NCI-H2196 (cell line): ENCODE measurements at regions not wholly inside any gene's neighbourhood (a gene's known extent, or its start where the extent isn't known, plus 50 kb on each side); places are given as distances from the start of the nearest gene placed in this dataset.
"Not testable (repeated sequence)": the region's sequence is repeated elsewhere in the genome, so short reads cannot be mapped to it uniquely, and the experiment has no call there.

ENCODE experiments used
- DNase-seq: peaks from one replicate; lab custom pipeline; 2025; ENCODE audit not compliant: unreplicated experiment; lab: John Stamatoyannopoulos, UW

DNA sequence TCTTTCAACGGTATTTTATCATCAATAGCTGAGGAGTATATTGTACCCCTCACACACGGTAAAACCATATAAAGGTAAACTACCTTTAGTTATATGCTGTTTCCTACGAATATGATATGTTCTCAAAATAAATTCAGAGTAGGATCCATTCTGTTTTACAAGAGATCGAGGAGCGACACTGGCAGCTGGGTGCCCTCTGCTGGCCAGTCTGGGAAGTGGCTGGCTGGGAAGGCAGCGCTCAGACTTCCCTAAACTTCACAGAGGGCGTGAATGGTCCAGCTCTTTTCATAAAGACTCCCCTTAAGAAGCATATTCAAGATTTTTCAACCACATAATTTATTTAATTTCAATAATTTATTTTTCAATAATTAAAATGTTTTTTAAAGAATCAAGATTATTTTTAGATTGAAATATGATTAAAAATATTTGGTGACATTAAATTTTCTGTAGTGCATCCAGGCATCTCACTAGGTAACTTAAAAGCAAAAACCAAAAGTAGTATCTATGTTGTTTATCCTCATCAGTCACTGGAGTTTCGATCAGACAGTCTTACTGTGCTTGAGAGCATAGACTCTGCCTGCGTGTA lies 187.5 kb upstream of the PDE10A start:
- peak; percentile 39 for DNase-seq

DNA sequence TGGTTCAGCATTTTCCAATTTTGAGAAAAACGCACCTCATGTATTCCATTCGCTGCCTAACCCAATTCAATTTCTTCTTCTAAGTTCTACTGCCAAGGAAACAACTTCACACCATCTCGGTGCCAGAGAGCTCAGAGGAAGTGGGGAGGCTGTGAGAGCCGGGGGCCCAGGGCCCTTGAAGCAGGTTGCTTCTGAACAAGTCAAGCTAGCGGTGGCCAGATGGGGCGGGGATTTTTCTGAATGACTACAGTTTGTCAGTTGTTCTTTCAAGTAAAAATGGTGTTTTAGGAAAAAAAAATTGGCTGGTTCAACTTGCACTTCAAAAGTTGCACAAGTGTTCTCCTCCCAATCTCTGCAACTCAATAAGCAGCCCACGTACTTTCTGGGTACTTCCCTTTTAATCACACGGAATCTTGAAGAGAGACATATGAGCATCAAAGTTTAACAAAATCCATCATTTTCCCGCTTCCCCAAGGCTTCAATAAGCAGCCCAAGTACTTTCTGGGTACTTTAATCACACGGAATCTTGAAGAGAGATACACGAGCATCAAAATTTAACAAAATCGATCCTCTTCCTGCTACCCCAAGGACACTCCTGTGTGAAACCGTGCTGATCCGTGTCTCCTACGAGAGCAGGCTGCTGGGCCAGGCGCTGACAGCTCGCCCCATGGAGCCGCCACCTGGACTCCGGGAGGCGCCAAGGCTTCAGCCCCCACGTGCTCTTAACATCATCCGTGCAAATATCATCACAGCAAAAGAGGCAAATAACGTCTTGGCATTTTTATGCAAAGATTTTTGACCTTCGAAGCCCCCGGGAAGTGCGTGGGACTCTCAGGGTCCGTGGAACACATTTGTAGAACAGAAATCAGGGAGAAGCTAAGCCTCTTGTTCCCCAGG lies 186.7 kb upstream of the PDE10A start:
- DNase-seq, result no peak

DNA sequence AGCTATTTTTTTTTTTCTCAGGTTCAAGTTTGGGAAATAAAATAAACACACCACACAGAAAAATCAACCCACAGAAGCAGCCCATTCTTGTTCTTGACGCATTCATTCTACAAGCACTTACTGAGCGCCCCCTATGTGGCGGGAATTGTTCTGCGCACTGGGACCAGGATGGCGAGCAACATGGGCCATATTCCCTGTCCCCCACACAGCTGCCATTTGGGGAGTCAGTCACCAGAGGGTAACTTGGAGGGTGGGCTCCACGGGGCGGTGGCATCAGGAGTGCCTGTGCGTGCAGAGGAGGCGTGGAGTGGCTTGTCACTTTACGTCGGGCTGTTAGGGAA lies 185.0 kb upstream of the PDE10A start:
- no peak for DNase-seq

DNA sequence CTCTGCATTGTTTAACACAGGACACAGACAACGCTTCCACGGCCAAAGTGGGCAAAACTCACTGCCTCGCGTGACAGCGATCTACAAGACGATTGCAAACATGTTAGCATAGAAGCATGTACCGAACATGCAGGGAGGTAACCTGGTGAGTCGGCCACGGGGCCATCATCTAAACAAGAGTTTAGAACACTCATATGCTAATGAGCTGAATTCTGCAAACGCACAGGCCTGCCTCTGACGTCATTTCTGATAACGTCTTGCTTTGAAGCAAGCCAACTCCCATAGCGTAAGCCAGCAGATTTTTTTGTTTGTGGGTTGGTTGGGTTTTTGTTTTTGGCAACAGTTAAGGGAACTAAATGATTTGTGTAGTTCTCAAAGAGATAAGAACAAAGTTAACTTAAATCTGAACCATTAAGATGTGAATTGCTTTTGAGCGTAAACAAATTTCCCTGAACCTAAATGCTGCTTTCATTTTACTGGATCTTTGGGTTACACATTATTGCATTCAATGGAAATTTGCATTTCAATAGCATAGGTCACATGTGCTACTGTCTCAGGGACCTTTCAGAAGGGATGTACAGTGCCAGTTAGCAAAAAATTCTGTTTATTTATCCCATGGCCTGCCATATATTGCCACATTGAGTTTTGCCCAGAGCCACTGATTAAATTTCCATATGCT lies 184.5 kb upstream of the PDE10A start:
- peak; percentile 44 for DNase-seq

DNA sequence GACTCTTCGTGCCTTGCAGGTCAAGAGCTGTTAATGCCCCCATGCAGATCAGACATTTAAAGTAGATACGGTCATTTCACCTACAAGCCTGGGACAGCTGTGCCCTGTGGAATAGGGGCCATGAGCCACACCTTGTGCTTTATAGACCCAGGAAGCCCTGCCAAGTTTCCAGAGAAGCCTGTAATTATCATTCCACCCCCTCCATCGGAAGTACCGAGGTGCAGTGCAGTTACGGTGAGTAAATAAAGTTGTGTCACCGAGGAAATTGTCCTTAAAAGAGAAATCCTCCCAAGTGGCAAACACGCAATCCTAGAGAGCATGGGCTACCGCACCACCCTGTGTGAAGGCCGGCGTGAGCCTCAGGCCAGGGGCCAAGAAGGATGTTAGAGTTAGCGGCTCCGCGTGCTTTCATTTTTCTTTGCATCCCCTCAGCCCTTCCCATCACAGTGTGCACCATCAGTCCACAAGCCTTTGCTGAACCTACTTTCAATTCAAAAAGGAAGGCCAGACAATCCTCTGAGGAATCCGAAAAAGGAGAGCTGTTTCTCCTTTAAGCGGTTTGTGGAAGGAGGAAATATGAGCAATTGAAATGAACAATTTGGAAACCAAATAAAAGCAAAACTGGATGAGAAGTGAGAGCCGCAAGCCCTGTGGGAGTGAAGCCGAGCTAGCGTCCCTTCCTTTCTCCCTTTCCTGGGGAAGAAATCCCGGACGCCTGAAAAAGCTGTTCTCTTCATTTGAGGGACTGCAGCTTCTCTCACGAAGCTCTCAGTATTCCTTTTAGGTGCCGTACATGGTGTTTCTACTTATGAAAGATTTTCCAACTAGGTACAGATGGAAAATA lies 183.3 kb upstream of the PDE10A start:
- DNase-seq, result peak; percentile 11

DNA sequence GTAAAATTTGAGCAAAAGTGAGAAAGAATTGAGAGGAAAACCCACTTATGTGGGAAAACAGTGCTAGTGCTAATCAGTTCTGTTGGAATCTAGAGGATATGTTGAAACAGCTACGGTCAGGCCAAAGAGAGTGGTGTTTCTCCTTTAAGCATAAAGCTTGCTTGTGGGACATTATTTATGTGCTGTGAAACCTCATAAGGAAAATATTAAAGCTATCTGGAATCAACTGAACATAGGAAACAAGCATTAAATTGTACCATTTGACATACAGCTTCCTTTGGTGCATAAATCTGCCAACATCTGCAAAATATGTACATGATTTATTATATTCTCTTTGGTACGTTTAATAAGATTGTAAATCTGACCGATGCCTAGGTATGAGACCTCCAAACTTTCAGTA lies 182.5 kb upstream of the PDE10A start:
- DNase-seq, result no peak

DNA sequence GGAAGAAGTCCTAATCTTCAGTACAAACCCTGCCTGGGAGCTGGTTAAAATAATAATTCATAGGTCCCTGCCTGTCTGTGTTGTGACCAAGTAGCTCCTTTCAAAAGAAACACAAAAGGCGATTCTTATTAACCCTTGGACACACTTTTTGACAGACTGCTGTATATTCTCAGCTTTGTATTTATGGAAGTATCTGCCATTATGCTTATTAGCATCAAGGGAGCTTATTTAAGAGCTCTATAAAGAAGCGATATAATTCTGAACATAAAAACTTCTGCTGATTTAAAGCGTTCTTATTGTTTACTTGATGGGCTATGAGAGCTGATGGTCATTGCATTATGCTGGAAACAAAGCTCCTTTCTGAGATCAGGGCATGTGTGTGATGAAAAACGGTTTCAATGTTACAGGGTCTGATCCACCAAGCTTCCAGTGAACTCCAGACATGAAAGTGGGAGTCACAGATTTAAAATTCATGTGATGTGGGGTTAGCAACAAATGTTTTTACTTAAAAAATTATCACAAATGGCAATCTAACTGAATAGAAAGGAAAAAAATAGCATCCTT lies 181.8 kb upstream of the PDE10A start:
- DNase-seq, result no peak

DNA sequence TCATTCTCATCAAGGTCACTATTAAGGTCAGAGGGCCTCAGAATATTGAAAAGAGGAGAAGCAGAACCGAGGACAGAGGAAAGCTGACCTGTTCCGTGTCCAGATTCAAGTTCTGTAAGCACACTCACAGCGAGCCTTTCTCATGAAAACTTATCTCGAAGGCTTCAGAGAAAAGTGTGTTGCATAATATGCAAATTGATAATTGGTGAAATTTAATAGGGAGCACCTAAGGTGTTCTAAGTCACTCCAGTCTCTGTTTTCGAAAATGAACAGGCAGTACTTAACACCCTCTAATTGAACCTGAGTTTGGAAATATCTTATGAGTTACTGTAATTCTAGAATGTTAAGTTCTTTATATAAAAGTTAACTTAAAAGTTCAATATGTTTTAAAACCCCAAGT lies 181.2 kb upstream of the PDE10A start:
- no peak for DNase-seq

DNA sequence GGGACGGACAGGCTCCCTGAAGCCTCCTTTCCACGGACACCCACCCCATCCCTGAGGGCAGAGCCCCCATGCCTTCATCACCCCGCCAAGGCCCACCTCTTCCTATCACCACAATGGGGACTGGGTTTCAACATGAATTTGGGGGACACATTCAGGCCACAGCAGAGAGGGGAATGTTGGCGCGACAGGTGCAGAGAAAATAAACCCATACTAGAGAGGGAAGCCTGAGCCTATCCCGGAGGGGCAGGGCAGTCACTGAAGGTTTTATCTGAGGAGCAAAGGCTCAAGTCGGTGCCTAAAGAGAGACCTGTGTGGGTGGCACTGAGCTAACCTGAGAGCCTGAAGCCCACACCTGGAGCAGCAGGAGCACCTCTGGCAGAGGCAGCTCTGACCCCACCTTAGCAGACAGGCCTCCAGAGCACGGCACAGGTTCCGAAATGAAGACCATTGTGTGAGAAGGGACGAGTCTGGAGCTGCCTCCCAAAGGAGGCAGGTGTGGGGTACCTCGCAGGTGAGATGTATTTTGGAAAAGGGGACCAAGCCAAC lies 180.6 kb upstream of the PDE10A start:
- DNase-seq, result no peak

DNA sequence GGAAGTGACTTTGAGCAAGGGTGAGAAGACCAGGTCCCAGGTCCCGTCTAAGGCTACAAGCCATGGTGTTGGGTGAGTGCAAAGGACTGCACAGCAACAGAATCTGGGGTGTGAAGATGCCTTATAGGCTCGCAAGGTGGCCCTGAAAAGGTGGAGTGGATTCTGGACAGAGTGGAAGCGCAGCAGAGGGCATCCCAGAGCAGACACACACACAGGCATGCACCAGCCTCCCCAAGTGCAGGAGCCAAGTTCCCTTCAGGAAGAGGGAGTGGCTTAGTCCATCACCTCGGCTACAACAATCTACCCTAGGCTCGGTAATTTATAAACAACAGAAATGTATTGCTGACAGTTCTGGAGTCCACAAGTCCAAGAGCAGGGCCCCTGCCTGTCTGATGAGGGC lies 180.1 kb upstream of the PDE10A start:
- DNase-seq, result no peak

DNA sequence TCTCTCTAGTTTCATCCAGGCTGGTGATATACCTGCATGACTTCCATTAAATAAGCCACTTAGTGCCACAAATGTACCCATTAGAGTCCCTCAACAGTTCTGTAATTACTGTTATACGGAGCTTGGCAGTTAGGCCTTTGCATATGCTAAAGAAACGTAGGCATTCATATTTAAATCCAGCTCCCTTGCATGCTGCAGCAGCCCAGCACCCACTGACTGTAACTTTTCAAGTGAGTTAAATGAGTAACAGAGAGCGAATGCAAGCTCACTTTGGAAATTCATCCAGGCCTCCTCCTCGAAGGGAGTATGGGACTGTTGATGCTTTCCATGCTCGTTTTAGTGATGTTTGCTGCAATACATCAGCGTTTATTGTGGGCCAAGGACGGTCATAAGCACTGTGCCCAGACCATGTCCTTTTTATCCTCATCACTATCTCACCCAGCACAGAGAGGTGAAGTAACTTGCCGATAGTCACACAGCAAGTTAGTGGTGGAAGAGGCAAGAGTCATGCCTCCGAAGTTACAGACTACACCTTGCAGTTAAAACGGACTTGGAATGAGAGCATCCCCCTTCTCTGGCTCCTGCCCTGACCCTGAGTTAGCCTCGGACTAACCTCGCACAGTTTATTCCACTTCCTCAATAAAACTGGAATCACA lies 179.4 kb upstream of the PDE10A start:
- no peak for DNase-seq

DNA sequence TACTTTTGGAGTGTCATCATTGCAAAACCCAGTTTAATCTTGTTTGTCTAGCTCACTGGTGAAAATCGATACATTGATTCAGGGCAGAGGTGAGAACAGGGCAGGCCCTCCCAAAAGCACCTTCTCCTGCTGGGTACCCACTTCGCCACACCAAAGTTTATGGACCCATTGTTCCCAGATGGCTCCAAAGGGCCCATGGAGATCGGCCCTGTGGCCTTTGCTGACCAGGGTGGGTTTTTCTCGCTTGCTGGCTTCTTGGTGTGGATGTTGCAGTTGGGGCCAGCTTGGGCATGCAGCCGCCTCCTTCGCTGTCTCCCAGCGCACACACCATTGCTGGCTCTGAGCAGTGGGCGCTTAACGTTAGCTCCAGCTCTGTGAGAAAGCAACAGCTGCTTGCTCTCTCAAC lies 178.1 kb upstream of the PDE10A start:
- DNase-seq, result no peak

DNA sequence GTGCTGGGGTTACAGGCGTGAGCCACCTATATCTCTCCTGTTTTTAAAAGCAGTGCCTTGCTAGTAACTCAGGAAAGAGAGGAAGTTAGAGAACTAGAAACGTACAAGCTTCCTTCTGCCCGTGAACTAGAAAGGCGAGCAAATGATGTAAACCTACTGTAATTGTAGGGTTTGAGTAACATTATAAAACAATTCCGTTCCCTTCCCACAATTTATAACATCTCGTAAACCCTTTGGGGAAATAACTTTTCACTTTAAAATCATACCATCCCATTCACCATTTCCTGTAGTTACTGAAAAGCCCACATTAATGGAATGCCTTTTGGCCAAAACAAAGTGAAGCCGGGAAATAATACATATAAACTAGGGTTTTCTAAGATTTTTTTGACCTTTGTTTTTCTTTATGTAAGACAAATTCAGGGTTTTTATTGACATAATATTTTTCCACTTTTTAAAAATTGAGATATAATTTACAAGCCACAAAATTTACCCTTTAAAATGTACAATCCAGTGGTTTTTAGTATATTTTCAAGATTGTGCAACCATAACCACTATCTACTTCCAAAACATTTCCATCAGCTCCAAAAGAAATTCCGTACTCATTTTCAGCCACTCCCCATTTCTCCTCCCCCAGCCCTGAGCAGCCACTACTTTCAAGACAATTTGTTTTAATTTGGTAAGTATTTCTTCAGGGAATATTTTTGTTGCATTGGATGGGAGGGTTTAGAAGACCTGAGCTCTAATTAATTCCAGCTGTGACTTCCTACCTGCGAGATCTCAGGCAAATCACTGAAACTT lies 175.1 kb upstream of the PDE10A start:
- DNase-seq, result no peak

DNA sequence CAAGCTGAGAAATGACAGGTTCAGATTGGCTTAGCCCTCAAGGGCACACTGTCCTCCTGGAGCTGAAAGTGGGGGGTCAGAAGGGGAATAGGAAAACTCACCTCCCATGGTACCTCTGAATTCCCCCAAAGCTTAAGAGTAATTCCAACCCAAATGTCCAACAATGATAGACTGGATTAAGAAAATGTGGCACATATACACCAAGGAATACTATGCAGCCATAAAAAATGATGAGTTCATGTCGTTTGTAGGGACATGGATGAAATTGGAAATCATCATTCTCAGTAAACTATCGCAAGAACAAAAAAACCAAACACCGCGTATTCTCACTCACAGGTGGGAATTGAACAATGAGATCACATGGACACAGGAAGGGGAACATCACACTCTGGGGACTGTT lies 173.6 kb upstream of the PDE10A start:
- DNase-seq, result not testable (repeated sequence)

DNA sequence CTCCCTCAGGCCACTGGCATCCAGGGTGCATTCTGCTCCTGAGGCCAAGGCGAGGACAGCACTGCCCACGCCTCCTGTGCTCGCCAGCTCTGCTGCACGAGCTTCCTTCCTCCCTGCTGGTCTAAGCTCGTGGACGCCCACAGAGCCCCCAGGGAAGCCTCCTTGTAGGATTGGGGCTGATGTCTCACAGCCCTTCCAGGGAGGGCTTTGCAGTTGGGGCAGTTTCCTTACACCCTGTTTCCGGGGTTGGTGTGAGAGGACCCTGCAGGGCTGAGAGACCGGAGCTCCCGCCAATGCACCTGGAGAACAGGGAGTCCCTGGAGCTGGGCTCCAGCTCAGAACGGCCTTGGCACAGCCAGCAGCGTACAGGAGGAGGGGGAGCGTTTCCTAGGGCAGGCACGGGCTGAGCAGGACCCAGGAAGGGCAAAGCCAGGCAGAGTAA lies 172.4 kb upstream of the PDE10A start:
- DNase-seq, result no peak

DNA sequence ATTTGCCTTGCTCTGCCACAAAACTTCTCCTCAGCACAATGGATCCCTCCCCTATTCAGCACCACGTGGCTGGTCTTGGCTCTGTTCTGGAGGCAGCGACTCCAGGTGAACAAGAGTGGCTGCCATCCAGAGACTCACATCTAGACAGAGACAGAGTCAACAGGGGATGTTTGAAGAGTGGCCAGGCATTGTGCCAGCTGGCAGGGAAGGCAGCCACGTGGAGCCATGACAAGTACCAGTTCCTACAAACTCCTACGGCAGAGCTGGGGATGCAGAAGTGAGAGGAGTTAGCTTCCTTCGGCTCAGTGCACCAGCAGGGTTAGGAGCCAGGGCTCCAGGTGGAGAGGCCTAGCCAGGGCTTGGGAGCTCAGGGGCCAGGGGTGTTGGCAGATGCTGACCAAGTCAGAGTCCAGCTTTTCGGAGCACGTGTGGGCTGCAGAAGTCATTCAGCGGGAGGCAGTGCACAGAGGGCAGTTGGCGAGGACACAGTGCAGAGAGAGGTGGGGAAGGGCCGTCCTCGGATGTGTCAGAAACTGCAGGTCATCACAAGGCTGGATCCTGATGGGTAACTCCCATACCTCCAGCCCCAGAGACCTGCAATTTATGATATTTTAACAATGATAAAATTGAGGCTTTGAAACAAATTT lies 171.7 kb upstream of the PDE10A start:
- peak; percentile 85 for DNase-seq

DNA sequence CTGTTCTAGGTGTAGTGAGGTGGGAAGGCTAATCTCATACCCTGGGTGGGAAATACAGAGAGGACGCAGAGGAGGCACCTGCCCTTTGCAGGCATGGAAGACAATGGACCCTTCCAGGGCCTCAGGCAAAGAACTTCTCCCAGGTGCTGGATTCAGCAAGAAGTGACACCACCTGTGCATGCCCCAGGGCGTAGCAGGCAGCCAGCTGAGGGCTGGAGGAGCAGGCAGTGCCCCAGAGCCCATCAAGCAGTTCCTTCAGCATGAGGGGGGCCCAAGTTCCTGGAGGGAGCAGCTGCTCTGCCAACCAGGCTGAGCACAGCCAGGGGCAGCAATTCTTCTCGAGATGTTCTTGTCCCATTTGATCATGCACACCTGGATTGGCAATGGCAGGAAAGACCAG lies 170.3 kb upstream of the PDE10A start:
- no peak for DNase-seq

DNA sequence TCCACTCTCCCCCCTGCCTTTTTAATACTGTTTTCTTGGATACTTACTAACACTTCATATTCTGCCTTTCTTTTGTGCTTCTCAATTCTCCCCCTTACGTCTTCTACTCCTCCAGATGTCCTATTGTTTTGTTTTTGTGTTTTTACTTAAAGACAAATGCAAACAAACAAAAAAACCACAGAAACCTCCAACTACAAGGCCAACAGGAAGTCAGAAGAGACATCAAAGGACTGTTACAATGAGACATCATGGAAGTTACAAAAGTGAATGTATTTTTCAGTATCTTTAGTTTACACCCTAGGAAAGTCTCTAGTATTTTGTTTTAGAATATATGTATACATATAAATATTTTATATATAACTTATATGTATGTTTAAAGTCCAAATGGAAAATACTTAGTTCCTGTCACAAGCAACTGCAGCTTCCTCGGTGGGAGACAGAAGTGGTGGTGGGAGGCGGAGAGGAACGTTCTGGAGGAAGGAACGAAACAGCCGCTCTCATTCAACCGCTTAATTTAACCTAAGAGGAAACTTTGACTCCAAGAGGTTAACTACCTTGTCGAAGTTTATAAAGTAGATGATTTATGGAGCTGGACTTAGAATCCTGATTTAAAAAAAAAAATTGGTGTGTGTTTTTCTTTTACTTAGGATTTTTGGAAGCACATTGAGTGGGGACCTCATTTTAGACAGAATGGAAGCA lies 168.9 kb upstream of the PDE10A start:
- no peak for DNase-seq
